ENCODE measurements at regions not wholly inside any gene's neighbourhood (a gene's known extent, or its start where the extent isn't known, plus 50 kb on each side); places are given as distances from the start of the nearest gene placed in this dataset.
"Not testable (repeated sequence)": the region's sequence is repeated elsewhere in the genome, so short reads cannot be mapped to it uniquely, and the experiment has no call there.

GRCh38 chr18:47727409-47727808, 203.1 kb downstream of the SMAD2 start:
- DNase-seq: no peak

GRCh38 chr18:47726550-47726949, 203.9 kb downstream of the SMAD2 start:
- DNase-seq: no peak

- DNase-seq: no peak
These were observed 204.8 kb downstream of the SMAD2 start for GRCh38 chr18:47725656-47726055.

- no peak for DNase-seq
These were observed 206.1 kb downstream of the SMAD2 start for GRCh38 chr18:47724186-47724975.

- no peak for DNase-seq
These were observed 208.6 kb downstream of the SMAD2 start for GRCh38 chr18:47721876-47722275.

GRCh38 chr18:47720741-47721140, 209.7 kb downstream of the SMAD2 start:
- DNase-seq: no peak

GRCh38 chr18:47719096-47719780, 211.2 kb downstream of the SMAD2 start:
- no peak for DNase-seq

GRCh38 chr18:47718646-47719045, 211.8 kb downstream of the SMAD2 start:
- DNase-seq: no peak

GRCh38 chr18:47717257-47717656, 213.2 kb downstream of the SMAD2 start:
- no peak for DNase-seq

GRCh38 chr18:47716632-47717185, 213.8 kb downstream of the SMAD2 start:
- DNase-seq: no peak

GRCh38 chr18:47710451-47710850, 220.0 kb downstream of the SMAD2 start:
- DNase-seq: no peak

- DNase-seq: no peak
These were observed 220.9 kb downstream of the SMAD2 start for GRCh38 chr18:47709556-47709955.

GRCh38 chr18:47708206-47708605, 222.3 kb downstream of the SMAD2 start:
- DNase-seq: no peak

GRCh38 chr18:47701134-47701533, 229.3 kb downstream of the SMAD2 start:
- no peak for DNase-seq

- no peak for DNase-seq
These were observed 233.6 kb downstream of the SMAD2 start for GRCh38 chr18:47696870-47697269.

- no peak for DNase-seq
These were observed 238.8 kb downstream of the SMAD2 start for GRCh38 chr18:47691611-47692010.

GRCh38 chr18:47690778-47691177, 239.7 kb downstream of the SMAD2 start:
- DNase-seq: not testable (repeated sequence)

- DNase-seq: no peak
These were observed 241.1 kb downstream of the SMAD2 start for GRCh38 chr18:47689371-47689770.

GRCh38 chr18:47686806-47687205, 243.7 kb downstream of the SMAD2 start:
- no peak for DNase-seq

- DNase-seq: peak; percentile 1
These were observed 246.7 kb downstream of the SMAD2 start for GRCh38 chr18:47683774-47684173.

- no peak for DNase-seq
These were observed 247.6 kb downstream of the SMAD2 start for GRCh38 chr18:47682876-47683275.

- no peak for DNase-seq
These were observed 250.0 kb downstream of the SMAD2 start for GRCh38 chr18:47680488-47680887.

GRCh38 chr18:47679864-47680263, 250.6 kb downstream of the SMAD2 start:
- DNase-seq: no peak

- DNase-seq: no peak
These were observed 252.5 kb downstream of the SMAD2 start for GRCh38 chr18:47677952-47678351.
